Mammary epithelial cell (primary cell): ENCODE measurements at regions not wholly inside any gene's neighbourhood (a gene's known extent, or its start where the extent isn't known, plus 50 kb on each side); places are given as distances from the start of the nearest gene placed in this dataset.

Experiments
- CTCF ChIP-seq, 2 donors: IDR thresholded peaks in 1 of 2; conservative IDR thresholded peaks in 1 of 2; 2 replicates each; pipeline ENCODE4 v1.5.1; 2011 to 2012; ENCODE audit warnings: inconsistent platforms in 2 of 2, low read length in 2 of 2, mild to moderate bottlenecking in 2 of 2, control low read depth in 1 of 2, low read depth in 1 of 2; ENCODE audit not compliant: insufficient read depth in 1 of 2; ENCODE audit errors: extremely low read depth in 1 of 2
- EZH2 ChIP-seq: IDR thresholded peaks from 2 replicates; pipeline ENCODE4 v1.6.1; 2012; ENCODE audit warnings: low read length, inconsistent platforms, borderline replicate concordance

- no peak for TF ChIP-seq CTCF (conservative IDR thresholded peaks at IDR 0.05 in 1 of 2, IDR thresholded peaks at IDR 0.05 in 1 of 2; ENCODE audit: extremely low read depth in 1 of 2, insufficient read depth in 1 of 2, low read depth in 1 of 2, low read length in 2 of 2)
- TF ChIP-seq EZH2 = no peak
Observed at GRCh38 chr6:21952367-21952766, 344.5 kb downstream of the PRL start.
